IPS DF 19.7 (cell line): ENCODE measurements at regions not wholly inside any gene's neighbourhood (a gene's known extent, or its start where the extent isn't known, plus 50 kb on each side); places are given as distances from the start of the nearest gene placed in this dataset.

Experiments used
- DNase-seq: peaks from one replicate; pipeline ENCODE4 v3.0.0-alpha.2; 2013; ENCODE audit warnings: low read depth, low spot score

- DNase-seq = no peak
Observed at GRCh38 chr9:80158131-80158530, 586.4 kb downstream of the TLE4 start.

- DNase-seq = no peak
Observed at GRCh38 chr9:80157561-80157983, 585.8 kb downstream of the TLE4 start.

DNA sequence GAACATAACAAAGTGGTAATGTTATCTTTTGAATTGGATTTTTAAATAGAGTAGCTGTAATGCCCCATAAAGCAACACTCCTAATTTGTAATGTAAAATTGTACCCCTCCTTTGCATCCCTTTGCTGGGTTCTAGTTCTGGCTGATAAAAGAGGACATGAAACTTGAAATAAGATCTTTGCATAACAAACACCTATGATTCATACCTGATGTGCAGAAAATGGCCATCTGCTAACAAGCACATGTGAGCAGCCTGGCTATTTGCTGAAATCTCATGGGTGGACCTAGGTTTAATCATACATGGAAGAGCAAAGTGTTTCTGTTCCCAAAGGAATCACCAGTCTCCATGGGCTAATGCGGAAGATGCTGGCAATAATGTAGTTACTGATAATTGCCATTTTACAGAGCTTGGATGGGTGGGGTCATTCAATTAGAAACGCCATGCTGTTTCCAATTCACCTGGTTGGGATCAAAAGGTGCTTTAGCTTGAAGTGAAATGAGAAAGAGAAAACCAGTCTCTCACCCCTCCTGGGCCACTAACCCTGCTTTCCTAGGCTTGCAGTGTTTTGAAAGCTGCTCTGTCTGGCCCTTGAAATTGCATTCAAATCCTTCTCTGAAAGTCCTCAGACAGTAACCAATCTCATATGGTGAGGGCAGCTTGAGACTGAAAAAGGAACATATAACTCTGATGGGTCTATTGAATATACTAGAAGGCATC is 585.1 kb downstream of the TLE4 start:
- DNase-seq = no peak

GRCh38 chr9:80156262-80156661 is 584.5 kb downstream of the TLE4 start:
- no peak for DNase-seq

- no peak for DNase-seq
Observed at GRCh38 chr9:80147866-80148265, 576.1 kb downstream of the TLE4 start.

DNA sequence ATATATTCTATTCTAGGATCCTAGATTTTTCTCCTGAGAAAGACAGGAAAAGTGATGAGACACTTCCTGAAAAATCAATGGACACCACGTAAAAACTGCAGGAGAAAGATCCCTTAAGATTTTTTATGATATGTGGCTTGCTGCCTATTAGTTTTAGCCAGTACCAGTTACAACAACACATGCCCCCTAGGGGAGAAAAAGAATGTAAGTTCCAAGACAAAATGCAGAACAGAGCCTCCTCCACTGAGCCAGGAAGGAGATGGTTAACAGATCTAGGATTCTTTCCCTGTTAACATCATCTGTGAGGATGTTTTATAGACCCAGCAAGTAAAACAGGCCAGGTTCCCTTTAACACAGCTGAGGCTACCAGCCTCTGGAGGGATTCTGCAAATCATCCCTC is 574.7 kb downstream of the TLE4 start:
- DNase-seq = no peak

DNA sequence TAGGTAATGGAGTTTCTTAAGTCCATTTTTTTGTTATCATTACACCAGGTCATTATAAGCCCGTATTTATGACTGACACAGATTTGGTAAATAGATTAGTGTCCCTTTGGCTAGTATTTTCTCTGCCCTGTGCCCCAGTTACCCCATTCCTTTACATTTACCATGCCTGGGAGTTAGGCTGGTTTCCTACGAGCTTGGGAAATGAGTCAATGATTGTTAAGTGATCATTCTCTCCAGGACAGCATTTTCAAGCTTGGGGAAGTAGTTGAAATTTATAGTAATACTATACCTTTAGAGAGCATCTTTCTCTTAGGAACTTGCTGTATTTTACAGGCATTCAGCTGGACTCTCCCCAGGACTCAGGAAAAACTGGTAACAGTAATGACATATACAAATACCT is 573.1 kb downstream of the TLE4 start:
- DNase-seq = no peak

DNA sequence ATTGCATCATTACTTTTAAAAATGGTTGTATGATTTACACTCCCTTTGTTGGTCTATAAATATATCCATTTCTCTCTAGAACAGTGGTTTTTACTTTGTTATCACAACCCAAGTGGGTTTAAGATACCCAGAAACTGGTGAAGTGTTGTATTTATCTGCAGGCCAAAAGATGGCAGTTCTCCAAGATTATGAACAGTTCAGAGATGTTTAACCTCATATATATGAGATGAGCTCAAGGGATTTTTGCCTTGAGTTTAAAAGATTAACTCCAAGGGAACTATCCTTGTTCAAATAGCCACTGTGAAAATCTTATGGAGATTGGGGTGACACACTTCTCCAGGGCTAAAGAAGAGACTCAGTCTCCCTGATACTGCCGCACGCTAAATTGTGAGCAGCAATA is 572.6 kb downstream of the TLE4 start:
- no peak for DNase-seq

DNA sequence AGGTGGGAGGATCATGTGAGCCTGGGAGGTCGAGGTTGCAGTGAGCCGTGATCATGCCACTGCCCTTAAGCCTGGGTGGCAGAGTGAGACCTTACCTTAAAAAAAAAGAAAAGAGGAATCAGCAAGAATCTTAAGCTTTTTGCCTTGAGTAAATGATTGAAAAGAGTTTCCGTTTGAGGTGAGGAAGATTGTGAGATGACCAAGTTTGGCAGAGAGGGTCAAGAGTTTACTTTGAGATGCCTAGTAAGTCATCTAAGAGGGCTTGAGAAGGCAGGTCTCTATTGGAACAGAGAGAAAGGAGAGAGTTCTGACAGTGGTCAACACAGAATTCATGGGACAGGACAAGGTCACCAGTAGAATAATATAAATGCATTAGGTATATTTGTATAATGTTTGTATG is 572.1 kb downstream of the TLE4 start:
- DNase-seq = no peak

DNA sequence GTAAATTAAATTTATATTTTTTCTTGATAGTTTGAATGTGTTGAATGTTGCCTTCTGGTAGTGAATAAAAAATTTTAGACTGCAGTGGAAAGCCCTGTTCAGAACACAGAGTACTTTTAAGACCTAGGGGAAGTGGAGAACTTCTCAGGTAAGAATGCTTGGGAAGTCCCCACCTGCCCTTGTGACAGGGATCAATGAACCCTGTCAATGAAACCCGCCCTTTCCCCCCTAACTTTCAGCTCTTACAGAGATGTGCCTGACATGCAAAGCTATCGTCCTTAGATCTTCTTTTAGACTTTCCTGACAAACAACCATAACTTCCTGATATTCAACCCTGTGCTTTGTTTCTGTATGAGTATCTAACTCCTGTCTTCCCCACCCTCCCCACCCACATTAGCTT is 562.7 kb downstream of the TLE4 start:
- DNase-seq = no peak

DNA sequence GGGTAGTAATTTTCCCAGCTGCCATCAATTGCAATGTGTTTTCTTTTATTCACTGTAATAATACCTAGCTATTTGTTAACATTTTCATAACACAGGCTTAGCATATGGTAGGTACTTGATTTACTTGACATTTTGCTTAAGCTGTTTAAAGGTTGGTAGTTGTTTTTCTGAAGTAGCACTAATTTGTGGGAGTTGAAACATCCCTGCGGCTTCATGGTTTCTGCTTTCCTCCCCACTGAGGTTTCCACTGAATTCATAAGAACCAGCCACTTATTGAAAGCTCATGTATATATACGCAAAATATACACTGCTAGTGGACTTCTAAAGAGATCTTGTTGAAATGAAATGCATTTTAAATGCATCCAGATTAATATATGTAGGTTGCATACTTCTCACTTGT is 559.9 kb downstream of the TLE4 start:
- DNase-seq = no peak

- no peak for DNase-seq
Observed at GRCh38 chr9:80127920-80128319, 556.2 kb downstream of the TLE4 start.

DNA sequence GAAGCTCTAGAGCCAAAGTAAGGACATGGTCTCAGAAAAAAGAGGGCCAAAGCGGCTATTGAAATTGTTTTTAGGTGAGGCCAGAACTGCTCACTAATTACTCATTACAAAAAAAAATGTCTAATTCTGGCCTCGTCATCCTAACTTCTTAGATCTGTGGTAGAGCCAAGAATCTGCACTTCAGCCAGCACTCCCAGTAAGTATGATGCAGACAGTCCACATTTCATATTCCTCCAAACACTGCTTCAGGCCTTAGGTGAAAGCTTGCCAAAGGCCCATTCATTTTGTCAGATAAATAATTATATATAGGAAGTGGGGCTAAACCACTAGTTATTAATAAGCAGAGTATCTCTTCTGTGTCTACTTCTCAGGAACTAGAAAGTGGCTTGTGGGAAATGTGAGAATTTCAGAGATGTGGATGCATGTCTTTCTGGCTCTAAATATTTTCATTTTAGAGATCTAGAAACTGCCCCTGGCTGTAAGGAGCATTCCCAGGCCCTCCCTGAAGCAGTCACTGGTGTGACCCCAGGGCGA is 554.0 kb downstream of the TLE4 start:
- DNase-seq = no peak

- no peak for DNase-seq
Observed at GRCh38 chr9:80117031-80117430, 545.3 kb downstream of the TLE4 start.

GRCh38 chr9:80114241-80114640 is 542.5 kb downstream of the TLE4 start:
- DNase-seq = no peak

GRCh38 chr9:80107931-80108660 is 536.3 kb downstream of the TLE4 start:
- no peak for DNase-seq

- DNase-seq = no peak
Observed at GRCh38 chr9:80097476-80097875, 525.7 kb downstream of the TLE4 start.

DNA sequence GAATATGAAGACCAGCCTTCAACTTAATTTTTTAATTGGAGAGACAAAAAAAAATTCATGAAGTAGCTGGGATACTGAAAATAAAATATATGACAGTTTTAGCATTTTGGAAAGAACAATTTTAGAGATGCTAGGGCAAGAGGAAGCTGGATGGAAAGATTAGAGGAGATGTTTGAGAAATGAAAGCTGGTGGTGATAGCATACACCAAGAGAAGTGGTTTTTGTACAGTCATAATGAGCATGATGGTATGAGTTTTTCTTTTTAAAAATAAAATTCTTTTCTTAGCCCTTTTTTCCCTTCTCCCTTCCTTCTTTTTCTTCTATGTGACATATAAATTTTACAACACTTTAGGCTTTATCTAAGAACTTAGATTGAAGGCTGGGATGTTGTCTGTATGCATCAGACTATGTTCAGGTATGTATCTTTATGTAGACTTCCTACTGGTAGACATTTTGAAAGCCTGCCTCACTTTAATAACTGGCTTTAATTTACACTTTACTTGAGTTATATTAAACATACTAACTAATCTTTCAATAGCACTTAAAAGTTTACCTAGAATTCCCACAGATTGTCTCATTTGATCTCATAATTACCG is 522.5 kb downstream of the TLE4 start:
- DNase-seq = no peak

DNA sequence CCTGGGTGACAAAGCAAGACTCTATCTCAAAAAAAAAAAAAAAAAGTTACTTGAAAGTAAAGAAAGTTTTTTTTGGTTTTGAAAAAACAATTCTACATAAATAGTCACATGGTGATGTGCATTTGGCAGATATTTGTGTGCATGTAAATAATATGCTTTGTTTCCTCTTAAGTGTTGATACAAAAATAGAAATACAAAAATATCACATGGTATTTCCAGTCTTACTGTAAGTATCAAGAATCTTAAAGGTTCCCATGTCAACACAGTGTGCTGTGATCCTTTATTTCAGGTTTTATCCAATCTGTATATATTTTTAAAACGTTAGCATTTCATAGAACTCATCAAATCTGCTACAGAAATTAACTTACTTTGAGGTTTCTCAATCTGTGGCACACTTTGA is 521.9 kb downstream of the TLE4 start:
- DNase-seq = no peak

GRCh38 chr9:80091526-80091925 is 519.8 kb downstream of the TLE4 start:
- DNase-seq = no peak

DNA sequence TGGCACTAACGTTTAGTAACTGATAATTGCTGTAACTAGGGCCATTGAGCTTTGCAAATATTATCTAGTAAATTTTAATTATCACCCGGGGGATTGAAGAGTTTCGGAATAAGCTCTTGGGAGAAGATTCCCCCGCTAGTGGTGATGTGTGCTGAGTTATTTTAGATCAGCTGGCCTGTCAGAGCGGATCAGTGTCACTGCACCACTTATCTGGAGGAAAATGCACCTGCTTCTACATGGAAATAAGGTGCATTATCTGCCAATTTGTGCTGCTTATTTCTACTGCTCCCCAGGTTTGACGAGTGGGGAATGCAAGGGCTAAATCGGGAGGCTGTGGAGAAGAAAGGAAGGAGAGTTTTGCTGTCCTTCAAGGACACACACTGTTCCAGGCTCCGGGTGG is 518.6 kb downstream of the TLE4 start:
- no peak for DNase-seq

DNA sequence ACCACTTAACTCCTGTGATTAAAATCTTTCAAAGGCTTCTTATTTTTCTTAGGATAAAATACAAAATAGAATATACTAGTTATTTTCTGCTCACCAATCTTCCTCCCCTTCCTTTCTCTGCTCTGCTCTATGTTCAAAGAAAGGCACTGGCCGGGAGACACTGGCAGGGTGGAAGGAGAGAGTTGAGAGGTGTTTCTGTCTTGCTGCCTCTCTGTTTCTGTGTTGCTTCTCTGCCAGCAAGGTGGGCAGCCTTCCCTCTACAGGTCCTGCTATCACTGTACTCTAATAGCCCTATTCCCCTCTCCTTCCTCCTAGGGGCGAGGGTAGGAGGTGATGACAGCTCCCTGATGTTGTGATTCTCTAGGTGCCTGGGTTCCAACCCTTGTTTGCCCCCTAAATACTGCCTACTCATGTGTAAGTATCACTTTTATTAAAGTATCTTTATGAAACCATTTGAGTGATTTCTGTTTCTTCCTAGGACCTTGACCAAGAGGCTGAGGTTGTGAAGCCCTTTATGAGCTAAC is 515.1 kb downstream of the TLE4 start:
- DNase-seq = no peak

GRCh38 chr9:80086386-80086785 is 514.6 kb downstream of the TLE4 start:
- no peak for DNase-seq
